GF-D8 (cell line): ENCODE measurements at regions not wholly inside any gene's neighbourhood (a gene's known extent, or its start where the extent isn't known, plus 50 kb on each side); places are given as distances from the start of the nearest gene placed in this dataset.
A peak's percentile ranks its signal among the peaks of the same experiment; 100 is the strongest.
"Not testable (repeated sequence)": the region's sequence is repeated elsewhere in the genome, so short reads cannot be mapped to it uniquely, and the experiment has no call there.

Experiments
- DNase-seq: peaks from one replicate; lab custom pipeline; 2025; lab: John Stamatoyannopoulos, UW

GRCh38 chr6:8905757-8906156, 470.4 kb upstream of the SLC35B3 start:
- no peak for DNase-seq

GRCh38 chr6:8904754-8905153, 469.4 kb upstream of the SLC35B3 start:
- DNase-seq = no peak

GRCh38 chr6:8900056-8900455, 464.7 kb upstream of the SLC35B3 start:
- DNase-seq = no peak

GRCh38 chr6:8889514-8889913, 454.2 kb upstream of the SLC35B3 start:
- DNase-seq = no peak

- no peak for DNase-seq
Measured at GRCh38 chr6:8888468-8888867, 453.1 kb upstream of the SLC35B3 start.

- DNase-seq = peak; percentile 45
Measured at GRCh38 chr6:8881663-8882062, 446.3 kb upstream of the SLC35B3 start.

- DNase-seq = no peak
Measured at GRCh38 chr6:8879334-8879733, 444.0 kb upstream of the SLC35B3 start.

- DNase-seq = no peak
Measured at GRCh38 chr6:8875986-8876385, 440.6 kb upstream of the SLC35B3 start.

- no peak for DNase-seq
Measured at GRCh38 chr6:8872589-8872988, 437.2 kb upstream of the SLC35B3 start.

GRCh38 chr6:8865451-8865850, 430.1 kb upstream of the SLC35B3 start:
- DNase-seq = no peak

- DNase-seq = no peak
Measured at GRCh38 chr6:8860671-8861070, 425.3 kb upstream of the SLC35B3 start.

- DNase-seq = no peak
Measured at GRCh38 chr6:8859501-8859900, 424.2 kb upstream of the SLC35B3 start.

GRCh38 chr6:8858854-8859331, 423.5 kb upstream of the SLC35B3 start:
- DNase-seq = no peak

- DNase-seq = no peak
Measured at GRCh38 chr6:8857160-8857559, 421.8 kb upstream of the SLC35B3 start.

GRCh38 chr6:8855411-8855810, 420.1 kb upstream of the SLC35B3 start:
- no peak for DNase-seq

GRCh38 chr6:8852332-8852731, 417.0 kb upstream of the SLC35B3 start:
- DNase-seq = no peak

GRCh38 chr6:8846680-8847079, 411.3 kb upstream of the SLC35B3 start:
- DNase-seq = not testable (repeated sequence)

GRCh38 chr6:8845690-8846089, 410.3 kb upstream of the SLC35B3 start:
- DNase-seq = no peak

GRCh38 chr6:8844968-8845367, 409.6 kb upstream of the SLC35B3 start:
- DNase-seq = no peak

- no peak for DNase-seq
Measured at GRCh38 chr6:8839626-8840025, 404.3 kb upstream of the SLC35B3 start.

GRCh38 chr6:8837343-8837742, 402.0 kb upstream of the SLC35B3 start:
- no peak for DNase-seq

- not testable (repeated sequence) for DNase-seq
Measured at GRCh38 chr6:8832695-8833094, 397.4 kb upstream of the SLC35B3 start.

- no peak for DNase-seq
Measured at GRCh38 chr6:8831366-8832152, 396.2 kb upstream of the SLC35B3 start.

- no peak for DNase-seq
Measured at GRCh38 chr6:8830794-8831193, 395.4 kb upstream of the SLC35B3 start.
